Jurkat, Clone E6-1 (cell line): ENCODE measurements at regions not wholly inside any gene's neighbourhood (a gene's known extent, or its start where the extent isn't known, plus 50 kb on each side); places are given as distances from the start of the nearest gene placed in this dataset.

Source experiments
- DNase-seq: peaks from one replicate; pipeline ENCODE4 v3.0.0-alpha.2; 2011; ENCODE audit warnings: low read depth, low spot score
- H3K4me3 ChIP-seq: 2 replicates; pipeline ENCODE4 v1.5.1; 2011; ENCODE audit warnings: mild to moderate bottlenecking, low read length, control low read depth, moderate library complexity

DNA sequence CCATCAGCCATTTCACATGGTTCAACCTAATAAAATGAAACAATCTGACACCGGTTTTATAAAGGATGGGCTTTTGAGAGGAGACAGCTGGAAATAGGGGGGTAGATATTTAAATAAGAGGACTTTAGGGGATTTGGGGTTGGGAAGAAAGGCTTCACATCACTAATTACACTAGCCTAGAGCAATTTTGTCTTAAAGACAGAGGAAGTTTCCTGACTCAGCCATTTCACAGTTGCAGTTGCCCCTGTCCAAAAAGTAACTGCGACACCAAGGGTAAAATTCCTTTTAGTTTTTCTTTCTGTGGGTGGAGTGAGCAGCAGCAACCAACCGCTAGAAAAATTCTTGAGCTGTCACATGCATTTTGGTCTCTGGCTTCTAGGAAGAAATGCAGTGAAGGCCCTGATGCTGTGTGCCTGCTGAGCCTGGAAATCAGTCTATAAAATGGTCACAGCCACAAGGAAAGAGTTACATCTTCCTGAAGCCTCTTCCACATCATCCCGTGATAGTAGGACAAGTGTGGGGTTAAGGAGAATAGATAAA, 233.6 kb downstream of the ZNF674 start:
- no peak overlapping the region for H3K4me3 ChIP-seq
- DNase-seq = no peak

DNA sequence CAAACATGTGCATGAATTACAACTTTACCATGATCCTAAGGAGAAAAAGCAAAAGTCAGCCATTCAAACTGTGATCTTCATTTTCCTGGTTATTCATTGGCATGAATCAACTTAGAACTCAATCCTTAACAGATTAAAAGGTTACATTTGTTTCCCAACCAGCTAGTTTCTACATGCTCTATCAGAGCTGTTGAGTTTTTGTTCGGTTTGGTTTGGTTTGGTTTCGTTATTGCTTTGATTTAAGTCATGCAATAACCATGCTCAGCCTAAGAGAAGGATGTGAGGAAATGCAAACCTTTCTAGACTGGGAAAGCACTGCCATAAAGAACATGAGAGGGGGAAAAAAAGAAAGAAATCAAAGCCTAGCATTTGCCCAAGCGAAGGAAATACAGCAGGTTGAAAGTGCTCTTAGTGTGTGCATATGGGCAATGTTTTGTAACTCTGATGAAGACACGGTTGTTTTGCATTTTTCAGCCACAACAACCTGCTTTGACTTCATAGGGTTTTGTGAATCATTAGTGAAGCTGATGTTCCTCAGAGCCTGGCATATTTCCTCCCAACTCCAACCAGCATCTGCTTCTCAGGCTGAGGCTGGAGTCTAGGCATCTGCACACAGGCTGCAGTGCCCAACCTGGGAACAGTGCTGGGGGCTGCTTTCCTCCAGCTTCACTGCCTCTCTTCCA, 234.3 kb downstream of the ZNF674 start:
- H3K4me3 ChIP-seq = no peak overlapping the region
- no peak for DNase-seq

DNA sequence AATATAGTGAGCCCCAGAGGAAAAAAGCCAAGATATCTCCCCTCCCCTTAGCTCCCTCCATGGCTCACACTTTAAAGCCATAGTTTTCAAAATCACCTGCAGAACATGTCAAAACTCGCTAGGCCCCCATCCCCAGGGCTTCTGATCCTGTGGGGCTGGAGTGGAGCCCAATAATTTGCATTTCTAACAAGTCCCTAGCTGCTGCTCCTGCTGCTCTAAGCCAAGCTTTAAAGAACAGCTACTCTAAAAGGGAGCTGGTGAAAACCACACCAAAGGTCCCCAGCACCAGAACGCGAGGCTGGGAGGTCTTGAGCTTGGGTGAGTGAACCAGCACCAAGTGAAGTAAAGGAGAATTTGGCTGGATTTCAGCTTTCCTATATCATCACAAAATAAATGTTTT, 237.1 kb downstream of the ZNF674 start:
- H3K4me3 ChIP-seq = no peak overlapping the region
- peak; percentile 73 for DNase-seq

DNA sequence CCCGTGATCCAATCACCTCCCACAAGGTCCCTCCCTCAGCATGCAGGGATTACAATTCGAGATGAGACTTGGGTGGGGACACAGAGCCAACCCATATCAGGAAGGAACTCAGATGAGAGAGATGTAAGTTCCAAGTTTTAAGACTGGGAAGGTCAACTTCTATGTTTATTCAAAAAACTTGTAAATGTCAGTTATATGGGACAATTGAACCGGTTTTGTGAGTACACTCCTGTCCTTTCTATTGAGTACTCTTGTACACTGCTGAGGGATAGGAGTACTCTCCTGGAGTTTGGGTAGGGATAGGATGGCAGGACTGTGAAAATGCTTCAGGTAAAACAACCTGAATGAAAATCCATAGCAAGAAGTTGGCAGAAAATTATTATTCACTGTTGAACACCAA, 239.1 kb downstream of the ZNF674 start:
- DNase-seq = no peak
- H3K4me3 ChIP-seq = no peak overlapping the region

DNA sequence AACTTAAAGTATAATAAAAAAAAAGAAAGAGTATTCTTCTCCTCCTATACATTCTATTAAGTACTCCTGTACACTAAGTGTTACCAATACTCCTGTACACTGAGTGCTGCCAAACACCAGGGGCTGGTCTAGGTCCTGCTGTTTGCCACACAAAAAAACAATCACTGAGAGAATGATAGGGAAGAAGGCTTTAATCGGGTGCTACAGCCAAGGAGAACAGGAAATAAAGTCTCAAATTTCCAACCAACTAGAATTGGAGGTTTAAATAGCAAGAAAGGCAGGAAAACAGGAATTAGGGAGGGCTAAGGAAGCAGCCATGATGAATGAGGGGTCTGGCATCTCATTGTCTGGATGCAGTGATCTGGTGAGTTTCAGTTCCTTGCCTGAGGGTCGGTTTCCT, 239.8 kb downstream of the ZNF674 start:
- no peak for DNase-seq
- H3K4me3 ChIP-seq = no peak overlapping the region

DNA sequence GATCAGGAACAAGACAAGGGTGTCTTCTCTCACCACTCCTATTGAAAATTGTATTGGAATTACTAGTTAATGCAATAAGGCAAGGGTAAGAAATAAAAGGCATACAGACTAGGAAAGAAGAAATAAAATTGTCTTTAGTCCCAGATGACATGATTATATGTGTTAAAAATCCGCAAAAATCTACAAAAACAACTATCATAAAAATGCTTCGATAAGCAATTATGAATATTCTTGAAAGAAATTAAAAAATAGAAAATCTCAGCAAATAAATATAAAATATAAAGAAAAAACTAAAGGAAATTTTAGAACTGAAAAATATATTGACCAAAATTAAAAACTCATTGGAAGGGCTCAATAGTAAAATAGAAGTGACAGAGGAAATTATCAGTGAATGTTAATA, 243.3 kb downstream of the ZNF674 start:
- DNase-seq = no peak
- H3K4me3 ChIP-seq = no peak overlapping the region

DNA sequence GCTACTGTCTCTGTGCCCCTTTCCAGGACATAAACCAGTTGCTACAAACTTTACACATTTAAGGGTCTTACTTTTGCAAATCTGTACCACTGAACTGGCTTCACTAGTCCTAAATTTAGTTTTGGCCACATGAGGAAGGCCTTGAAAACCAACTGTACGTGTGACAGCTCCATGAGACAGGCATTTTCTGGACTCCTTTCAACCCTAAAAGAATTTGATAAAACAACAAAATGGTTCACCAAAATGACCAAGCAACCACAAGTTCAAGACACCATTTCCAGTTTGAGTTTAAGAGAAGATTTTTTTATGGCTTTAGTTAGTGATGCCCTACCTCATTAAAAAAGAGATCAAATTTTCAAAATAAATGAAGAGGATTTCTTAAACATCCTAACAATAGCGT, 246.4 kb downstream of the ZNF674 start:
- no peak for DNase-seq

DNA sequence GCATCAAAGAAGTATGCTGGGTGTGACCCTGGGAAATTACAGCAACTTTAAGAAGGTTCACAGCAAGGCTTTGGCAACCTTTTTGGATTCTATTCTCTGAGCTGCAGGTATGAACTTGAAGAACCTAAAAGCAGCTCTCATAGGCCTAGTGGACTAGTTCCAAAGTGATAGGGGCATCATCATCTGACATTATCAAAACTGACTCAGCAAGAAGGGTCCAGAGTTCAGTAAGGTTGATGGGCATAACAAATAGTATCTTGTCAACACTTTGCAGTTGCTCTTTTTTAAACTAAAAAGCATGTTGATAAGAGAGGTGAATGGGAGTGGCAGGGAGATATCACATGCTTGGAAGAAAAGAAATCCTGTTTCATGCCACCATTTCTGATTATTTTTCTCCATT, 249.3 kb downstream of the ZNF674 start:
- no peak overlapping the region for H3K4me3 ChIP-seq
- DNase-seq = no peak

More for the DNA sequence above, 246.4 kb downstream of the ZNF674 start:
- no peak overlapping the region for H3K4me3 ChIP-seq

DNA sequence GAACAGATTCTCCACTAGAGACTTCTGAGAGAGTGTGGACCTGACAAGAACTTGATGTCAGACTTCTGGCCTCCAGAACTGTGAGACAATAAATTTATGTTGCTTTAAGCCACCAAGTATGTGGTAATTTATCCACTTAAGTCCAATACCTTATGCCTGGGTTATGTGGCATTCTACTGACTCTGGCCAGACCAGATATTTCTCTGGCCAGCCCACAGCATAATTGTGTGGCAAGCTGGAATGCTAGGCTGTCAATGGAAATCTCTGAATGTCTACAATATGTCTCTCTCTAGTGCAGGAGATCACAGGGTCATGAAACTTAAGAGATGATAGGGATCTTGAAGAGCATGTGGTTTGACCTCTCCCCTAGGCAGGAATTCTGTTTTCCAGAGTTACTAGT, 251.0 kb downstream of the ZNF674 start:
- no peak overlapping the region for H3K4me3 ChIP-seq
- DNase-seq = no peak

DNA sequence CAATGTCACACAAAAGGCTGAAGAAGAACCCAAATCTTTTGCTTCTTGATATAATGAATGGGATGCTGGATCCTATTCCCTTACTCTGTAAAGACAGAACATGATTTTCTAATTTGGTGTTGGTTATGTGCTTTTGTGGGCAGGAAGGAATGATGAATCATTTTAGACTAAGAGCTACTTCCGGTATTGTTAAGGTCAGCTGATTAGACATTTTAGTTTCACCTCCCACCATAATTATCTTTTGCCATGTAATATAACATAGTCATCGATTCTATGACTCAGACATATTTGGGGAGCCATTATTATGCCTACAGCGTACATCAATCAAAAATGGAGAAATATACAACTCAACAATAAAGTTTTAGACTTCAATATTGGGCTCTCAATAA, 265.3 kb downstream of the ZNF674 start:
- DNase-seq = no peak
- H3K4me3 ChIP-seq = no peak overlapping the region

DNA sequence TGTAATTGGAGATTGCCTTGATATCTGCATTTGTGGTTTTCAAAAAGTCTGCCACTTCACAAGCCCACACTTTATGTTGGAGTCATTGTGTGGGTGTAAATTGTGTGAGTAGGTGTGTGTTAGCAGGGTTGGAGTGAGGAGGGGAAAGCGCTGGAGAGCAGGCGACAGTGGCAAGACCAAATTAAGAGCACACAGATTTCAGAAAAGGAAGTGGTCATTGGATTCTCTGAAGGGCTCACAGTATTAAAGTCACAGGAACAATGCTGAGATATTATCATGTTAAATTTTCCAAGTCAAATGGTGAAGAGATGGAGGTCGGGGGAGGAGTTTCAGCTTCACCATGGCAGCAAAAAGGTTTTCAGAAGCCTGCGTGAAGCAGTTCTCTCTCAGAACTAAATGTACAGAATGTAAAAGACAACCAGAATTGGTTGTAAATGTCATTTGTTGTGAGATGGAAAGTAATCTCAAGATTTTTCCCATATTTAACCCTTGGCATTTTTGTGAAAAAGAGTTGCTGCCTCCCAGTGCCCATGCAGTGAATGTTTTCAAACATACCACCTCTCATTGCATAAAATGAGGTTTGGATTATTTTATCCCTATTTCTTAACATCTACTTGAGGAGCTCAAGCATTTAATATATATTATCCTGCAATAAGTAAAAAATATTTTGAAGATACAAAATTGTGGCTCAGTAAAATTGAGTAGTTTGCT, 265.9 kb downstream of the ZNF674 start:
- no peak overlapping the region for H3K4me3 ChIP-seq
- no peak for DNase-seq

DNA sequence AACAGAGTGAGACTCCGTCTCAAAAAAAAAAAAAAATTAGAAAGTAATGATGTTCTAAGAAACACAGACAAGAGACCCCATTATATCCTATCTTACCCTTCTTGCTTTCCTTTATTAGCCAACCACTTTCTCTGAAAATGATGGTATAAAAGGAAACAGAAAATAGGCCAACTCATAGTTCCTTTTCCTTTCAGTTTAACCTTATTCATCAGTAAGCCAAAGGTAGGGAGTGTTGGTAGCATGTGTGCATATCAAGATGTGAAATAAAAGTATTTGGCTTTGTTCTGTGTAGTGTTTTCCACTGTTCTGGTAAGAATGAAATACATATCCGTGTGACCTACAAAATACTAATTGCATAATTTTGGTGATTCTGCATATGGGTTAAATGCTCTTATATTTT, 266.6 kb downstream of the ZNF674 start:
- no peak overlapping the region for H3K4me3 ChIP-seq

DNA sequence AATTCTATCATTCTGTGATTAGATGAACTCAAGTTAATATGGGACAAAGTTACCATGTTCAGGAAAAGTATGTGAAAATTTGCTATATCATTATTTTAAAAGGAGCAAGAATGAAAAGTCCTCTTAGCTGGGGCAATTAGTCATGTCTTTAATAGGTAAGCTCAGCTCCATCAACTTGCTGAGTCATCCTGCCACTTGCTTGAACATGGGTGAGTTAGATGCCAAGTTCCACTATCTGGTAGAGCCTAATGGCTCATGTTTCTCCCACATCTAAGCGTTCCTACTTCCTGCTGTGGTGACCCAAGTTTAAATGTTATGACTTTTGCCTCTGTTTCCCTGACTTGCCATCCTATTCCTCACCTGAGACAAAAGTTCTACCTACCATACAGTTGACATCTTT, 276.8 kb downstream of the ZNF674 start:
- no peak overlapping the region for H3K4me3 ChIP-seq
- DNase-seq = peak; percentile 49

More for the DNA sequence above, 266.6 kb downstream of the ZNF674 start:
- no peak for DNase-seq

DNA sequence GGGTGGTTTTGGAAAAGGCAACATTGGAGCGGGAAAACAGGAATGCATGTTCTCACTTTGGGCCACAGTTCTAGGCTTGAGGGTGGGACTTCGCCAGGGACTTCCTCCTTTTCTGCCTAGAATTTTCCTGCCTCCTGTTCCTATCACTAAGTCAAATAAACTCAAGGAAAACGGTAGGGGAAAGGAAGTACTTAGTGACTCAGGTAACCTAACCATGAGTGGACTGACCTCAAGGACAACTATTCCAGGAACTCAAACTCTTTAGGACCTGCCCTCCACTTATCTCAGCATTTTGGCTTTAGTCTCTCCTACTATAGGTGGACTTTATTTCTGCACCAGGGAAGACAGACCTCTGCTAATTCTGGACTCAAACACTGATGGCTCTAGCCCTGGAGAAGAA, 281.7 kb downstream of the ZNF674 start:
- no peak for DNase-seq
- H3K4me3 ChIP-seq = no peak overlapping the region

DNA sequence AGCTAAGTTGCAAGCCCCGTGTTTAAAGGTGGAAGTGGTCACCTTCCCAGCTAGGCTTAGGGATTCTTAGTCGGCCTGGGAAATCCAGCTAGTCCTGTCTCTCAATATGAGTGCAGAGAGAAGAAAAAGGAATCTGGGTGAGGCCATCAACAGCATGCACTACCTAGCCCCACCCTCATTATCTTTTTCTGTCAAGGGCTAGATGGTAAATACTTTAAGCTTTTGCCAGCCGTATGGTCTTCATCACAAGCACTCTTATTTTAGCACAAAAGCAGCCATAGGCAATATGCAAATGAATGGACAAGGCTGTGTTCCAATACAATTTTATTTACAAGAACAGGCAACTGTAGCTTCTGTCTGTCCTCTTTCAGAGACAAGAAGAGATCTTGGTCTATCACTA, 282.9 kb downstream of the ZNF674 start:
- no peak overlapping the region for H3K4me3 ChIP-seq
- no peak for DNase-seq

DNA sequence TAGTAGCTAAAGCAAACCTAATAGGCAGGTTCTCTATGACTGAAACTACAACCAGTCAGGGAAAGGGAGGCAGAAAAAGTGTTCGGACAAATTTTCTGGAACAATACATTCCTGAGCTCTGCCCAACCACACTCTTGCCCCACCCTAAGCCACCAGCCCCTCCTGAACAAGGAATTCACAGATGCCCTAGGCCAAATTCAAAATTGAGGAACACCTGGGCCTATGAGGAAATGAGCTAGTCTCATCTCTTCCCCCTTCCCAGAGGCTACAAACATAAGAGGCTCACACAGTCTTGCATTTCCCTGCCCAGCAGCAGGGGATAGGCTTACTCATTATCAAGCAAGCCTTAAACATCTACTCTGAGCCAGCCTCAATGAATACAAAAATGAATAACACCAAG, 284.7 kb downstream of the ZNF674 start:
- no peak for DNase-seq
- H3K4me3 ChIP-seq = no peak overlapping the region

DNA sequence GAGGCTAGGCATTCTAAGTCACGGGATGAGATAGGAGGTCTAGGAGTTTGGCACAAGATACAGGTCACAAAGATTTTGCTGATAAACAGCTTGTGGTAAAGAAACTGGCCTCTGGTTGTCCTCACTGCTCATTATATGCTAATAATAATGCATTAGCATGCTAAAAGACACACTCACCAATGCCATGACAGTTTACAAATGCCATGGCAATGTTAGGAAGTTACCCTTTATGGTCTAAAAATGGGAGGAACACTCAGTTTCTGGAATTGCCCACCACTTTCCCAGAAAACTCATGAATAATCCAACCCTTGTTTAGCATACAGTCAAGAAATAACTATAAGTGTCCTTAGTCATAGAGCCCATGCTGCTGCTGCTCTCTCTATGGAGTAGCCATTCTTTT, 286.9 kb downstream of the ZNF674 start:
- H3K4me3 ChIP-seq = no peak overlapping the region
- DNase-seq = no peak

DNA sequence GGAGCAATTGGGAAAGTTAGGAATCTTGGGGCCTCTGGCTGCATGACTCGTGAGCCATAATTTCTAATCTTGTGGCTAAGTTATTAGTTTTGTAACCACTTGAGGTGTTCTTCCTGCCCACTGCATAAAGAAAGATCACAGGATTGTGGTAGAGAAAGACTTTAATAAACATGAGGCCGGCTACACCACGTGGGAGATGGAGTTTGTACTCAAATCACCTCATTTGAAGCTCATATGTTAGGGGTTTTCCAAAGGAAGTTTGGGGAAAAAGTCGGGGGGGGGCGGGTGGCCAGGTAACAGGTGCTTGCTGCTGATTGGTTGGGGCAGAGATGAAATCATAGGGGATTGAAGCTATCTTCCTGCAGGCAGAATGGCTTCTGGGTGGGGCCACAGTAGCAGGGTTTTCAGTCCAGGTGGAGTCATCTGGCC, 287.8 kb downstream of the ZNF674 start:
- no peak for DNase-seq
- no peak overlapping the region for H3K4me3 ChIP-seq

DNA sequence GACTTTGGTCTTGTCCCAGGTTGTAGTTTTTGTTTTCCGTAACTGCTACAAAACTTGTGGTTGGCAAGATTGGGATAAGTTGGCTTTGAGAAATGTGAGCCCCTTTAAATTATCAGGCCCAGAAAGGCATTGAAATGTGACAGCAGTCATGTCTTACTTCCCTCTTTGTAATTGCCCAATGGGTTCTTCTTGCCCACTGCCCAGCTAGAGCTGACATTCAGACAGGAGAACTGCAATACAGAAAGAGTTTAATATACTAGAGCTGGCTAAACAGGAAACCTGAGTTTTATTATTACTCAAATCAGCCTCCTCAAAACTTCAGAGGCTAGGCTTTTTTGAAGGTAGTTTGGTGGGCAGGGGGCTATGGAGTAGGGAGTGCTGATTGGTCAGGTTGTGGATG, 288.3 kb downstream of the ZNF674 start:
- DNase-seq = no peak
- H3K4me3 ChIP-seq = no peak overlapping the region

DNA sequence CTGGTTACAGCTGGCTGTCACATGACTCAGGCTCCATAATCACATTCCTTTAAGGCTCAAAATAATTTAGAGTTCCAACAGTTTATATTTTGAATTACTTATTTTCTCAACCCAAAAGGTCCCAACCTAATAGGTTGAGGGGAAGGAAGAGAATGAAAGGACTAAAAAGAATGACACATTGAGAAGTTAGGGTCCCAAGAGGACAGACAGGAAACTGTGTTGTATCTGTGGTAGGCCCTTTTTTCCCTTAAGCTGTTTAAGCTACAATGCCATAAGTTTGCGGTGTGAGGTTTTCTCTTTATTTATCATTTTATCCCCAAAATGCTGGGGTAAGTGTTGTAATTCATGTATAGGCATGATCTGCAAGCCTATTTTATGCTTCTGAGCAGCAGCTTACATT, 290.2 kb downstream of the ZNF674 start:
- peak; percentile 39 for DNase-seq

DNA sequence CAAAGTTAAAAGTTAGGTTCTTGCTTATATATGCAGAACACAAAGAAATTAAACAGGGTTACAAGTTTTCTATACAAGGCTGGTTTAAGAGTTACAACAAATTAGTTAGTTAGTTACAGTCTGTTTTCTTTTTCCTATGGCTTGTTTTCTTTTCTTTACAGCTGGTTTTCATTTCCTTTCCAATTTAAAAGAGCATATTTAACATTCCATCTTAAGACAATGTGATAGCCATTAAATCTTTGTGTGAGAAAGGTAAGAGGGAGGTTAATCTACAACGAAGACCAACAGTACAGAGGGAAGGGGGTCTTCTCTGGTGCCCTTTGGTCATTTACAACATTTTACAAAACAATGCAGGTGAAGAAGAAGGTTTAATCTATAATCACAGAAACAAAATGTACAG, 290.6 kb downstream of the ZNF674 start:
- no peak for DNase-seq
- H3K4me3 ChIP-seq = no peak overlapping the region

More for the DNA sequence above, 290.2 kb downstream of the ZNF674 start:
- no peak overlapping the region for H3K4me3 ChIP-seq
